GM19324 (cell line): ENCODE measurements at regions not wholly inside any gene's neighbourhood (a gene's known extent, or its start where the extent isn't known, plus 50 kb on each side); places are given as distances from the start of the nearest gene placed in this dataset.

Experiments
- ATAC-seq: cut with Tn5 transposase; IDR thresholded peaks from one replicate; pipeline ENCODE4 v1.9.1; 2021; ENCODE audit warnings: mild to moderate bottlenecking, moderate library complexity; ENCODE audit not compliant: unreplicated experiment, low FRiP score

- ATAC-seq = no peak
Observed at GRCh38 chrX:13151828-13152517, 107.6 kb upstream of the FAM9C start.

GRCh38 chrX:13149702-13150350 lies 105.4 kb upstream of the FAM9C start:
- ATAC-seq = no peak

- no peak for ATAC-seq
Observed at GRCh38 chrX:13147733-13148132, 103.3 kb upstream of the FAM9C start.

- no peak for ATAC-seq
Observed at GRCh38 chrX:13147147-13147546, 102.7 kb upstream of the FAM9C start.

GRCh38 chrX:13144927-13145655 lies 100.7 kb upstream of the FAM9C start:
- ATAC-seq = no peak

GRCh38 chrX:13142891-13143290 lies 98.5 kb upstream of the FAM9C start:
- ATAC-seq = no peak

GRCh38 chrX:13140007-13140406 lies 95.6 kb upstream of the FAM9C start:
- no peak for ATAC-seq

- ATAC-seq = no peak
Observed at GRCh38 chrX:13131396-13132137, 87.1 kb upstream of the FAM9C start.

- no peak for ATAC-seq
Observed at GRCh38 chrX:13130816-13131215, 86.4 kb upstream of the FAM9C start.

- ATAC-seq = no peak
Observed at GRCh38 chrX:13128104-13128503, 83.7 kb upstream of the FAM9C start.

GRCh38 chrX:13126775-13127174 lies 82.4 kb upstream of the FAM9C start:
- no peak for ATAC-seq

- ATAC-seq = no peak
Observed at GRCh38 chrX:13125188-13125587, 80.8 kb upstream of the FAM9C start.

- no peak for ATAC-seq
Observed at GRCh38 chrX:13123857-13124345, 79.5 kb upstream of the FAM9C start.

- ATAC-seq = no peak
Observed at GRCh38 chrX:13123247-13123856, 78.9 kb upstream of the FAM9C start.

- ATAC-seq = no peak
Observed at GRCh38 chrX:13121020-13121555, 76.7 kb upstream of the FAM9C start.

- ATAC-seq = no peak
Observed at GRCh38 chrX:13120017-13120416, 75.6 kb upstream of the FAM9C start.

GRCh38 chrX:13119386-13119785 lies 75.0 kb upstream of the FAM9C start:
- ATAC-seq = no peak

- no peak for ATAC-seq
Observed at GRCh38 chrX:13115146-13115855, 70.9 kb upstream of the FAM9C start.

GRCh38 chrX:13112499-13112898 lies 68.1 kb upstream of the FAM9C start:
- ATAC-seq = no peak
